Bone marrow (tissue), 2 donors: ENCODE measurements at regions not wholly inside any gene's neighbourhood (a gene's known extent, or its start where the extent isn't known, plus 50 kb on each side); places are given as distances from the start of the nearest gene placed in this dataset.
A peak's percentile ranks its signal among the peaks of the same experiment; 100 is the strongest.

Source experiments
- DNase-seq, 2 donors: peaks; one replicate each; lab custom pipeline; 2025; lab: John Stamatoyannopoulos, UW

DNA sequence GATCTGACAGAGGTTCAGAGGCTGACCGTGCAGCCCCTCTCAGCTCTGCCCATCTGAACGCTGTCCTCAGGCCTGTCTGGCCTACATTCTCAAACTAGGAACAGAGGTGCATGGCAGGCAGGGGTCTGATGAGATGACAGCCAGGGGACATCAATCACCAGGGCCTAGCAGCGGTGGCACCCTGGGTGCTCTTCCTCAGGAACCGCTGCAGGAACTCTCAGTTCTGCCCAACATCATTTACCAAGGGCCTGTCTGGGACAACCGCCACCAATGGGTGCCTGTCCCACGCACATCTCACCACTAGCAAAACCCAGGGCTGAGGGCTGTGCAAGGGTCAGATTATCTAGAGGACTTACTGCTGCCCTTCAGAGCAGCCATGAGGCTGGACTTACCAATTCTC is 245.7 kb downstream of the TOMM20 start:
- no peak for DNase-seq

DNA sequence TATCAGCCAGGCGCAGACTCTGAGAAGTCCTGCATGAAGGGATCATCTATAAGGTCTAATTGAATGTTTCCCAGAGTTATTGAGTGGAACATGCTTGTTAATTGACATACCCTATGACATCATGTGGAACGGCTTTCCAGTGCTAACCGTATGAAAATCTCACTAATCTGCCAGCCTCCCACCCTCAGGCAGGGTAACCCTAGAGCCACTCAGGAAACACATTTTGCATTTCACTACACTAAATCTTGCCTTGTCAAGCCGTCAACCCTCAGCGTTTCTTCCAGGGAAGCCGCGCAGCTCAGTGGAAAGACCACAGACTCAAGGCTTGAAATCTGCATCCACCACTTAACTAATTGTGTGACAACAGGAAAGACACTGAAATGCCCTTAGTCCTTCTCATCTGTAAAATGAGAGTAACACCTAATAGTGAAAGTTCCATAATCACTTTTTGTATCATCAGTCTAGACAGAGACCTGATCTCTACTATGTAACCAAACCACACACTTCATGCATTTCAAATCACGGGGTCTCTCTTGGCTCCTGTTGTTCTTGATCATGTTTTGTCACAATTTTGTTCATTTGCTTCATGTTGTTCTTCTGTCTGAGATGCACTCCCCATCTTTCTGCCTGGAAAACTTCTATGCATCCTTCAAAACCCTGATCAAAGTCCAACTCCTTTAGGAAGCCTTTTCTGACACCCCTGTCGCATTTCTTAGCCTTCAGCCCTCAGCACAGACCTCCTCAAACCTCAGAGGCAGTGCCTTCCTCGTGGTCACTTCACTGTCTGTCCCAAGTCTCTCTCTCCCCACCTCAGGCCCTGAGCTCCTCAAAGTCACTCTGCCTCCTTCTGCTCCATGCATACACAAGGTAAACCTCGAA is 246.5 kb downstream of the TOMM20 start:
- DNase-seq = peak in 1 of 2 donors; percentile 96

DNA sequence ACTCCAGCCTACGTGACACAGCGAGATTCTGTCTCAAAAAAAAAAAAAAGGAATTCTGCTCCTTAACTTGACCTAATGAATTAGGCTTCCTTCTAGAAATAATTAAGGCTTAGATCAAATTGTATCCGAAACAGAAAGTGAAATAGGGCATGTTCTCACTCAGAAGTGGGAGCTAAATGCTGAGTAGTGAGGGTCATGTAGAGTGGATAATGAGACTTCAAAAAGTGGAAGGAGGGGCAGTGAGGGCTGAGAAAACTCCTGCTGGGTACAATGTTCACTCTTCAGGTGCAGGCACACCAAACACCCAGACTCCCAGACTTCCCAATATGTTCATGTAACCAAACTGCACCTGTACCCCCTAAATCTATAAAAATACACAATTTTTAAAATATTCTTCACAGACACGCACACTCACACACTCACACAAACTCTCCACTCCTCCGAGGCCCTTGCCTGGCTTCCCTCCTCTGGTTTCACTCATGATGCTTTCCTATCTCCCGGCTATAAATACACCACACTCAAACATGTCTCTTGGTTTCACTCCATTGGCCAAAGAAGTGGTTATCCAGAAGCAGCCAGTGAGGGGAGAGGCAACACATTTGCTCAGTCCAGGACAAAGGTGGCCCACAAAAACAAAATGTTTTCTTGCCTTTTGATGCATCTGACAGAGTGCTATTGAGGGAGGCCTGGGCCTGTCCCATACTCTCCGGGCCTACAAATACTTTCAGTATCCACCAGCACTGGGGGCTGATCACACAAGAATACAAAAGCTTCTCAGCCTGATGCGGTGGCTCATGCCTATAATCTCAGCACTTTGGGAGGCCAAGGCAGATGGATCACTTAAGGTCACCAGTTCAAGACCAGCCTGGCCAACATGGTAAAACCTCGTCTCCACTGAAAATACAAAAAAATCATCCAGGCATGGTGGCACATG is 249.2 kb downstream of the TOMM20 start:
- DNase-seq = peak in 1 of 2 donors; percentile 31

DNA sequence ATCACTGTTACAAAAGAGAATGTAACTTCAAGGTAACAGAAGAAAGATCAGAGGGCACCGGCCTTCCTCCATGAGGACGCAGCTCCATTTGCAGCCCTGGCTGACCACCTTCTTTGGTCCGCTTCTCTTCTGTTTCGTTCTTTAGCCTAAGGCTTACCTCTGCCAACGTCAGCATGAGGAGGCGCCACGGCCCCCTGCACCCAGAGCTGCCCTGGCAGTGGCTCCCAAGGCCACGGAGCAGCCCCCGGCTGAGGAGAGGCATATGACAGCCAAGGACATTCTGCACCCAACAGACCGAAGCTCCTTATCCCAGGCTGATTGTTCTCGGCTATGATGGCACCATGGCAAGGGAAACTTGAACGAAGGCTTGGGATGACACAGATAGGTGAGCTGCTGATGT is 250.3 kb downstream of the TOMM20 start:
- DNase-seq = no peak

DNA sequence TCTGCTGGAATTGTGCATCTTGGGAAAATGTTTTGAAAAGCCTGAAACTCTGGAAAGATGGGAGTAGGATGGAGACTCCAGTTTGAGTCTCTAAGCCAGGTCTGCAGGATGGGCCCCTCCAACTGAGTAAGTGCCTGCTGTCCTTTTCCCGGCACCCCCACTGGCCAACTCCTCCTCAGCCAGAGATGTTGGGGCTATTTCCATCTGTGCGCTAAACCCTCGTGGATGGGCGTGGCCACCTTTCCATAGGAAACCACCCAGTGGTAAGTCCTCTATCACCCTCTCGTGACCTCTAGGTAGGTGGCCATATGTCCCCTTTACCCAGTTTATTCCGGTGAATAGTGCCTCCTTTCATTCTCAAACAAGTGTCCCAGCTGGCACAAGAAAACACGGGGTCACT is 250.9 kb downstream of the TOMM20 start:
- no peak for DNase-seq

DNA sequence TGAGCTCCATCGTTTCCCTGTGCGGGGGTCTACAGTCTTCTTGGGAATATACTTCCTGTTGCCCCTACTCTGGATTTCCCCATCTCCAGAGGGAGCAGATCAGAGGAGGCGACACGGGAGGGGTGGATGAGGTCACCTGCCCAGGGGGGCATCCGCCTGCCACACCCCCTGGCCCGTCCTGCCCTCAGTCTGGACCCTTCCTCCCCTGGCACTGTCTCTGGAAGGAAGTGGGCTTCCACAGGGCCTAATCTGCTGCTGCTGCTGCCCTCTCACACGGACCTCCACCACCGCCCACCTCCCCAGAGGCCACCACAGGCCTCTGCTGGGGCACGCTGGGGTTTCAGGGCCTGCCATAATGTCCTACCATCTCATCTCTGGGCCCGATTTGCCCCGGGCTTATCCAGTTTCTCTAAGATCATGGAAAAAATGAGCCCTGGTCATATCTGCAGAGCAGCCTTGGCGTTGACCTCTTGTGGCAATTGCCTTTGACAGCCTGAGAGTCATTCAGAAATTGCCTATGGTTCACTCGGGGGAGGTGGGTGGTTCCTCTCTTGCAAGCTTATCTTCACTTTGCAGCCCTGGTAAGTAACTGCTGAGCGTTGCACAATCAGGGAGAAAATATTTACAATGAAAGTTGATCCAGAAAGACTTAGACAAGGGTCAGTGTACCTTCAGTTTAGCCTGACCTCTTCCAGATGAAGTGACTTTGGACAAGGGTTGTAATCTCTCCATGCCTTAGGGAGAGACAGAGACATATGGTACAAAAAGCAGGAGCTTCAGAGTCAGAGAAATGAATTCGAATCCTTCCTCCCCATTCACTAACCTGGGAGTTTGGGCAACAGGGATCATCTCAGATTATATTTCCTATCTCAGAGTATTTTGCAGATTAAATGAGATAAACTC is 252.4 kb downstream of the TOMM20 start:
- DNase-seq = peak in 1 of 2 donors; percentile 68

DNA sequence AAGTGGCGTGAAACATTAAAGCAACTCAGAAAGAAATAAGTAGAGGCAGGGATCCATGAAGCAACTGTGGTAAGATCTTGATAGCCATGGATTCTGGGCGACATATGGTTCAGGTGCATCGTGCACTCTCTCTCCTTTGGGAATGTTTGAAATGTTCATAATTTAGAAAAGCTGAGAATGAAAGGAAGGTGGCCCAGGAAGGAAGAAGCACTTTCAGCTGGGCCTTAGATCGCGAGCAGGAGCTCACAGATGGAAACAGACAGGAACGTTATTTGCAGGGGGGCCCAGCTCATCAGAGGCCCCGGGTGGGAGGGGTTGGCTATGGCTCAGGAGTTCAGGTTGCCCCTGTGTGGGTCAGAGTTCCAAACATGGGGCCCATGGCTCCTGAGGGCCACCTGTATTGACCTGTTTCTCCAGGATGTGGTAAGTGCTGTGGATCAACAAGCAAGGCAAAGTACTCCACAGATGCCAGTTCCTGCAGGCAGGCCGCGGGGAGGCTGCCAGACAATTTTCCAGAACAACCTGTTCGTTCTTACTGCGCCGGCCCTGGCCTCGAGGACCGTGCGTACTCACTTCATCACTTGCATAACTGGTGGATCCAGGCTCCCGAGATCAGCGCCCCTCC is 253.2 kb downstream of the TOMM20 start:
- no peak for DNase-seq

DNA sequence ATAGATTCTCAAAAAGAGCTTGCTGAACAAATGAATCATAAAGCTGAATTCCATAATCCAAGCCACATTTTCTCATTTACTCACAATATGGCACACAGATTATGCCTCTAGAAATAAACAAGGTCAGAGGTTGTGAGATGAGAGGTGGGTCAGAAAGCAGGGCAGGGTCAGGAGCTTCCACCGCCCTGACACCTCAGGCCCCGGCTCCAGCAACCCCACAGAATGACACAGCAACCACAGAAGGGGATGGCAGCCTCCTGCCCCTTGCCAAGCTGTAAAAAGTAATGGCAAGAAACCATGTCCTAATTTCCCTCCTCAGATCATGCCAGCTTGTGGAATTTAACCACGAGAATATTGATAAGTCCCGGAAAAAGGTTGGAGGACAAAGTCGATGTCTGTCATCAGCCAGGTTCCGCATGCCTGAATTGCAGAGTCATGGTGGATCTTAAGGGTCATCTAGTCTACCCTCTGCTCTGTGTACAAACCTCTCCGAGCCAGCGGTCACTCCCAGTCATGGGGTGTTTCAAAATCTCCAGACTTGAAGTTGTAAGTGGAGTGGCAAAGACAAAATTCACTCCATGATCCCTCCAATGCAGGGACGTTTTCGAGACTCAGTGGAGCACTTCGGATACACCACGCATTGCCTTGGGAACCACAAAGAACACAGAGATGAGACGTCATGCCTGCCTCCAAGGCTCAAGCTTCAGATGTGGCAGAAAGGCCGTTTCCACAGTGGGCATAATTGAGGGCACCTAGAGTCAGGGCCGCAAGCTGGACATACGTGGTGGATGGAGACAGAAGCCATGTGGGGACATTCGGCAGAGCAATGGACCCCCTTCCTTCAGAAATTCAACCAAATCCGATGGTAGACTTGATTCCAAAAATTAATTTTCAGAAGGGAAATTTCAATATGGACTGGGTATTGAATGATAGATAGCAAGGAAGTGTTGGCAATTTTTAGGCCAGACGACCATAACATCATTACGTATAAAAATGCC is 254.0 kb downstream of the TOMM20 start:
- no peak for DNase-seq

DNA sequence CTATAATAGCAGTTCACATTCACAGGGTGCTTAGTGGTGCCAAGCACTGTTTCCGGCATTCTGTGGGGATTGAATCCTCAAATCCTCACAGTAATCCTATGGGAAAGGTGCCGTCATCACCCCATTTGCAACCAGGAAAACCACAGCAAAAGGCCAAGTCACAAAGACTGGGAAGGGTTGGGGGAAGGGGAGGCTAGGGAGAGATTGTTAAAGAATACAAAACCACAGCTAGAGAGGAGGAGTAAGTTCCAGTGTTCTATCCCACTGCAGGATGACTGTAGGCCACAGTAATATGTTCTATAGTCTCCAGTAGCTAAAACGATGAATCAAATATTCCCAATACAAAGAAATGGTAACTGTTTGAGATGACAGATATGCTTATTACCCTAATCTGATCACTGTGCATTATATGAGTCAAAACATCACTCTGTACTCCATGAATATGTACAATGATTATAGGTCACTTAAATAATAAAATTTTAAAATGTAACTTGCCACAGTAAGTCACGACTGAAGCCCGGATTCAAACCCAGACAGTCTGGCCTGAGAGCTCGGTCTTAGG is 256.8 kb downstream of the TOMM20 start:
- DNase-seq = no peak

DNA sequence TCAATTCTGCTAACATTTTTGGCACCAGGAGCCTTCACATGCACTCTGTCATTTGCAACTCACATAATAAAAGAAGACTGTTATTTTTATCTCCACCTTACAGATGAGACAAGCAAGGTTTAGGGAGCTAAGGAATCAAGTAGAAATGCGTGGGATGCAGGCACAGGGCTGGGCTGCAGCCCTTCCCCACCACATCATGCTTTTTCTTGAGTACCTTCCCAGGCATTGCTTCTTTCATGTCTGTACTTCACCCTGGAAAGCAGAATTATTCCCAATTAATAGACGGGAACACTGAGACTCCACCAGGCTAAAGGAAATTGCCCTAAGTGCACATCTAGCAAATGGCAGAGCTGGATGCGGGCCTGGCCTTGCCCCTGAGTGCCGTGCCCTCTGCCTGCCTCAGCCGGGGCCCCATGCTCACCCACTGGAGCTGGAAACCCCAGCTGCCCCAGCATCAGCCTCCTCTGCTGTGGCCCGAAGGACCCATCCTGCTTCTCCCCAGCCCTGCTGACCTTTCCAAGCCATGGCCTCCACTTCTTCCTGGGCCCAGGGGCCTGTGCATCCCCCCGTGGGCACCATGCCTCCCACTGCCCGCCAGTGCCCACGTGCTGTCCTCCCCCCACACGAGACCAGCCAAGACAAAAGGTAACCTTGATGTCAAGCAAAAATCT is 257.5 kb downstream of the TOMM20 start:
- no peak for DNase-seq

DNA sequence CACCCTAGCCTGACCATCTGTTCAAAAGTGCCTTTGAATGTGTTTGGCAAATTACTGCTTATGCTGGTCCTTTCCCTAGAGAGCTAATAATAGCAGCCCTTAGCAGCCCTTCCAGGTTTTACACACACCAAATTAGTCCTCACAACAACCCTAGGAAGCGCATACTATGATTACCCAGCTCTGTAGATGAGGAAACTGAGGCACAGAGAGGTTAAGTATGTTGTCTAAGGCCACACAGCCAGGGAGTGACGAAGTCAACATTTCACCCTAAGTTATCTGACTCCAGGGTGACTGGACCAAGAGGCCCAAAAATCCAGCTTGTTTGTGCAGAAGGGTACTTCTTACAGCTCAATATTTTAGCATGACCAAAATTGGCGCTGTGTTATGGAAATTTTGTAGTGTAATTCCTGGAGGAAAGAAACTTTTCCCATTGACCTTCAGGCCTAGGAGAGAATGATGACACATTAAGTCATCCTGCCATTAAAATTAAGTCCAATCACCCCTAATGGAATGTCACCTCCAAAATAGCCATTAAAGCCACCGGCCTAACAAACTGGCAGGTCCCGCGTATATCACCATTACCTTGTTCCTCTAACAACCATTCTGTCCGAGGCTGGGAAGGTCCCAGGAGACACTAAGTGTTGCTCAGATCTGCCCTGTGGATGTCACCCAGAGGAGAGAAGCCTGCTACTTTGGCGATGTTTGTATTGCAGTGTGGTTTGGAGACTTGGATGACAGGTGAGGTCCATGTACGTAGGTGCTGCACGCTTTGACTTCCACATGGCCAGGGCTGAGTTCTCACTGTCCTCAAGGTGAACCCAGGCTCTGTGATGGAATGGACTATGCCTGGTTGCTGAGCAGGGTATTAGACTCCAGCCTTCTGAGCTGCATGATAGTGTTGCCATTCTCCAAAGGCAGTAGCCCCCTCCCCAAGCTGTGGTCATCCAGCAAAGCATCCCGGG is 258.3 kb downstream of the TOMM20 start:
- no peak for DNase-seq

DNA sequence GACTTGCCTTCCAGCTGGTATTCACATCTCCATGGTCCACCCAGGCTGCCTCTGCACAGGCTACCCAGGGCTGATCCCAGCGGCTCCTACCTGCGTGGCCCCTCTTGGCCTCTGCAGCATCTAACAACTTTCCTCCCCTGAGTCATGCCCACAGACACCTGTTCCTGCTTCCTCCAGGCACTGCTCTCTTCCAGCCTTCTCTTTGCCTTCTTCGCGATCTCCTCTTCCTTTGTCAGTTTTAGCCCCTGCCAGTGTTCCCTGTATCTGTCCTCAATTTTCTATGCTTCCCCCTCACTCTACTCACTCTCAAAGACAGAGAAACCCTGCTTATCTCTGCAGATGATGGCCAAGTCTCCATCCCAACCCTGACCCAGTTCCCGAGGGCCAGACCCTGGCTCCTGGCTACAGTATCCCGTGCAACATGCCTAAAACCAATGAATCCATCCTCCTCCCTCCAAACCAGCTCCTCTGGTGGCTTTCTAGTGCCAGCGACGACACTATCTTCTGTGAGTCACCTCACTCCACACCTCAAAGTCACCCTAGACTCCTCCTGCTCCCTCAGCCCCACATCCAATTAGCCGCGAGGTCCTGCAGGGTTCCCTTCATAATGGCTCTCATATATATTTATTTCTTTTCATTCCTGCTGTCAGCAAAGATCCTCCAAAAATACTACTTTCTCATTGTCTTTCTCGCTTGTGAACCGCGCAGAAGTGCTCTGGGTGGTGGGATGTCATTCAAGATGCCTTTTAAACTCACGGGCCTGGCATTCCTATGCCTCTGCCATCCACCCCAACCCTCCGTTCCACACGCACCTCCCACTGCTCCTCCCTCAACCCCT is 259.2 kb downstream of the TOMM20 start:
- DNase-seq = no peak

DNA sequence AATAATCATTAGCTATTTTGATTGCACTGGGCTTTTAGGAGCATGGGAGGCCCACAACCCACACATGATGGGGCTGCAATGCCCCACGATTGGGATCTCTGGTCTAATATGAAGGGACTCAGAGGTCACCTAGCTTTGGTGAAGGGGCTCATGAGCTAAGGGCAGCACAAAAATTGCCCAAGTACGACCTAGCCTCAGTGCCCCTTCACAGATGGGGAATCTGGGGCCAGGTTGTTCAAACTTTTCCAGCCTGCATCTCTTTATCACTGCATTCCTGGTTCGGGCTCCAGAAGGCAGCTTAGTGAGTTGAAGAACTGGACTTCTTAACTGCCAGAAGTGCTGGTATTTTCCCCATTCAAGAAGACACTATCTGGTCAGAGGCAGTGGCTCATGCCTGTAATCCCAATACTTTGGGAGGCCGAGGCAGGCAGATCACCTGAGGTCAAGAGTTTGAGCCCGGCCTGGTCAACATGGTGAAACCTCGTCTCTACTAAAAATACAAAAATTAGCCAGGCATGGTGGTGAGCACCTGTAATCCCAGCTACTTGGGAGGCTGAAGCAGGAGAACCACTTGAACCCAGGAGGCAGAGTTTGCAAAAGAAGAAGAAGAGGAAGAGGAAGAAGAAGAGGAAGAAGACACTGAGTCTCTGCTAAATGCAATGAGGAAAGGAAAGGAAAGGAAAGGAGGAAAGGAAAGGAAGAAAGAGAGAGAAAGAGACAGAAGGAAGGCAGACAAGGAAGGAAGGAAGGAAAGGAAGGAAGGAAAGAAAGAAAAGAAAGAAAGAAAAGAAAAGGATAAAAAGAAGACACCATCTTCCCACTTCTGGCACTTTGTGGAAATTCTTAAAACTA is 258.5 kb upstream of the IRF2BP2 start:
- no peak for DNase-seq

DNA sequence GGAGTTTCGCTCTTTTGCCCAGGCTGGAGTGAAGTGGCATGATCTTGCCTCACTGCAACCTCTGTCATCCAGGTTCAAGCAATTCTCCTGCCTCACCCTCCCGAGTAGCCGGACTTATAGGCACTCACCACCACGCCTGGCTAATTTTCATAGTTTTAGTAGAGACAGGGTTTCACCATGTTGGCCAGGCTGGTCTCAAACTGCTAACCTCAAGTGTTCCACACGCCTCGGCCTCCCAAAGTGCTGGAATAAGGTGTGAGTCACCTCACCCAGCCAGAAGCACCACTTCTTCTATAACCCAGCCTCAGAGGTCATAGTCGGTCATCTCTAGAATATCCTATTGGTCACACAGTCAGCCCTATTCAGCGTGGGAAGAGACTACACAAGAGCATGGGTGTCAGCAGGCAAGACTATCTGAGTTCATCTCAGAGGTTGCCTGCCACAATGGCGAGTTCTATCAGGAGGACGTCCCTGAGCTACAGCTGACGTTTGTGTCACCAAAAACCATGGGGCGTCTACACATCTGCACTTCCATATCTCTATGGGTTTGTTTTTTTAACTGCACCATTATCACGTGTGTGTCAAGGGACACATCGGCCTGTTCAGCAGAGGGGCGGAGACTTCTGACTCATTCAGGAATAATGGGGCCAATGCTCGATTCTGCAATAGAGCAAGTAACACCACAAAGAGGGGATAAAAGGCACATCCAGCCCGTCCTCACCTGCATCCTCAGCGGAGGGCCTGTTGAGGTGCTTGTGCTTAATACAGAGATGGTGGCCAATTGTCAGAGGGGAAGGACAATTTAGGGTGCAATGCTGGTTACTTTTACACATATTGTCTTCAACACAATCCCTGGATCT is 256.3 kb upstream of the IRF2BP2 start:
- DNase-seq = peak in 1 of 2 donors; percentile 22
